OCI-LY1 (cell line): ENCODE measurements at regions not wholly inside any gene's neighbourhood (a gene's known extent, or its start where the extent isn't known, plus 50 kb on each side); places are given as distances from the start of the nearest gene placed in this dataset.

ENCODE experiments used
- H2AFZ ChIP-seq: fragments of 200-600 bp; sonication (generic), shearing (Covaris generic); 2 replicates; pipeline ENCODE4 v1.6.0; 2014; ENCODE audit warnings: antibody characterized with exemption, mild to moderate bottlenecking, low read length
- H3F3A ChIP-seq: fragments of 200-600 bp; sonication (generic), shearing (Covaris generic); 2 replicates; pipeline ENCODE4 v1.6.0; 2014; ENCODE audit warnings: mild to moderate bottlenecking, antibody characterized with exemption, low read length, moderate library complexity; ENCODE audit not compliant: insufficient read depth
- H3K27ac ChIP-seq: fragments of 200-600 bp; sonication (generic); 2 replicates; pipeline ENCODE4 v1.5.1; 2014; ENCODE audit warnings: low read length, mixed run types, mild to moderate bottlenecking, low read depth; ENCODE audit not compliant: poor library complexity, severe bottlenecking
- H3K27me3 ChIP-seq: fragments of 200-600 bp; sonication (generic); 2 replicates; pipeline ENCODE4 v1.6.0; 2014; ENCODE audit warnings: antibody characterized with exemption, mild to moderate bottlenecking, low read length, moderate library complexity; ENCODE audit not compliant: insufficient read depth
- H3K36me3 ChIP-seq: fragments of 200-600 bp; sonication (generic); 2 replicates; pipeline ENCODE4 v1.6.1; 2014; ENCODE audit warnings: mild to moderate bottlenecking, antibody characterized with exemption, low read length, moderate library complexity, mixed read lengths; ENCODE audit not compliant: insufficient read depth
- H3K4me1 ChIP-seq: fragments of 200-600 bp; sonication (generic); 2 replicates; pipeline ENCODE4 v1.5.1; 2014; ENCODE audit warnings: mild to moderate bottlenecking, low read length, moderate library complexity; ENCODE audit not compliant: insufficient read depth, severe bottlenecking
- H3K4me2 ChIP-seq: fragments of 200-600 bp; sonication (generic), shearing (Covaris generic); 2 replicates; pipeline ENCODE4 v1.6.1; 2014; ENCODE audit warnings: low read length
- H3K4me3 ChIP-seq: fragments of 200-600 bp; sonication (generic); 2 replicates; pipeline ENCODE4 v1.5.1; 2014; ENCODE audit warnings: low read length, low read depth, mild to moderate bottlenecking, mixed read lengths; ENCODE audit not compliant: poor library complexity, severe bottlenecking
- H3K79me2 ChIP-seq: fragments of 200-600 bp; shearing (Covaris generic); 2 replicates; pipeline ENCODE4 v1.6.1; 2016; ENCODE audit warnings: mixed run types, low read length, mixed read lengths; ENCODE audit not compliant: insufficient read depth
- H3K9ac ChIP-seq: fragments of 200-600 bp; sonication (generic), shearing (Covaris generic); 2 replicates; pipeline ENCODE4 v1.6.1; 2014; ENCODE audit warnings: mild to moderate bottlenecking, low read length, mixed read lengths
- H3K9me2 ChIP-seq: fragments of 200-600 bp; sonication (generic), shearing (Covaris generic); 2 replicates; pipeline ENCODE4 v1.6.1; 2014; ENCODE audit warnings: low read depth, mild to moderate bottlenecking, low read length, mixed read lengths
- H3K9me3 ChIP-seq: fragments of 200-600 bp; shearing (Covaris generic); 2 replicates; pipeline ENCODE4 v1.6.1; 2014; ENCODE audit warnings: low read length, mixed read lengths
- H4K20me1 ChIP-seq: fragments of 200-600 bp; sonication (generic), shearing (Covaris generic); 2 replicates; pipeline ENCODE4 v1.6.0; 2016; ENCODE audit warnings: mild to moderate bottlenecking, low read length; ENCODE audit not compliant: insufficient read depth
- CTCF ChIP-seq: fragments of 200-600 bp; sonication (generic), shearing (Covaris generic); IDR thresholded peaks from 2 replicates; pipeline ENCODE4 v1.5.1; 2017; ENCODE audit warnings: mild to moderate bottlenecking, antibody characterized with exemption, low read length, moderate library complexity, mixed read lengths
- EZH2 ChIP-seq: fragments of 200-600 bp; sonication (generic), shearing (Covaris generic); IDR thresholded peaks from 2 replicates; pipeline ENCODE4 v1.8.0; 2017; ENCODE audit warnings: borderline replicate concordance, mixed run types, mild to moderate bottlenecking, antibody characterized with exemption, low read length, moderate library complexity, mixed read lengths

GRCh38 chr20:22908944-22909343 lies 126.2 kb upstream of the SSTR4 start:
- Histone ChIP-seq H3K9me3 (no peaks in the 10 kb centered on the region), H4K20me1 (no peaks in the 10 kb centered on the region), H3K27me3 (no peaks in the 10 kb centered on the region), H3K4me3 (no peak overlapping the region), H3K9me2 (no peaks in the 10 kb centered on the region), H3K4me1 (no peaks in the 10 kb centered on the region), H3K9ac (no peak overlapping the region), H2AFZ (no peak overlapping the region), H3K27ac (no peak overlapping the region), H3K36me3 (no peaks in the 10 kb centered on the region), H3K79me2 (no peaks in the 10 kb centered on the region), H3K4me2 (no peak overlapping the region), H3F3A (no peaks in the 10 kb centered on the region)
- TF ChIP-seq CTCF (no peak), EZH2 (no peak)

- no peaks in the 10 kb centered on the region for H4K20me1 ChIP-seq
- H2AFZ ChIP-seq, result no peak overlapping the region
- no peak overlapping the region for H3K27ac ChIP-seq
- no peaks in the 10 kb centered on the region for H3K27me3 ChIP-seq
- H3K9me2 ChIP-seq, result no peaks in the 10 kb centered on the region
- no peak overlapping the region for H3K4me2 ChIP-seq
- H3K9ac ChIP-seq, result no peak overlapping the region
- no peaks in the 10 kb centered on the region for H3K9me3 ChIP-seq
- no peak overlapping the region for H3K4me3 ChIP-seq
- no peaks in the 10 kb centered on the region for H3K36me3 ChIP-seq
- H3F3A ChIP-seq, result no peaks in the 10 kb centered on the region
- H3K79me2 ChIP-seq, result no peaks in the 10 kb centered on the region
- no peaks in the 10 kb centered on the region for H3K4me1 ChIP-seq
- no peak for TF ChIP-seq CTCF
- no peak for TF ChIP-seq EZH2
These were observed 125.7 kb upstream of the SSTR4 start for GRCh38 chr20:22909436-22909835.

GRCh38 chr20:22910287-22910852 lies 124.7 kb upstream of the SSTR4 start:
- Histone ChIP-seq H3K9me3 (no peaks in the 10 kb centered on the region), H4K20me1 (no peaks in the 10 kb centered on the region), H3K36me3 (no peaks in the 10 kb centered on the region), H3K4me2 (no peak overlapping the region), H3K27me3 (no peaks in the 10 kb centered on the region), H3K4me3 (no peak overlapping the region), H2AFZ (no peak overlapping the region), H3K27ac (no peak overlapping the region), H3K79me2 (no peaks in the 10 kb centered on the region), H3K4me1 (no peaks in the 10 kb centered on the region), H3K9ac (no peak overlapping the region), H3F3A (no peaks in the 10 kb centered on the region), H3K9me2 (no peaks in the 10 kb centered on the region)
- TF ChIP-seq CTCF, result no peak
- TF ChIP-seq EZH2, result no peak
